MM.1S (cell line): ENCODE measurements at regions not wholly inside any gene's neighbourhood (a gene's known extent, or its start where the extent isn't known, plus 50 kb on each side); places are given as distances from the start of the nearest gene placed in this dataset.

ENCODE experiments used
- CTCF ChIP-seq: fragments of 300-600 bp; sonication (generic); IDR thresholded peaks from 2 replicates; pipeline ENCODE4 v1.5.1; 2016; ENCODE audit warnings: antibody characterized with exemption, low read length, mixed read lengths
- EZH2 ChIP-seq: fragments of 300-600 bp; sonication (generic); optimal IDR thresholded peaks from 2 replicates; pipeline ENCODE3; 2017; ENCODE audit warnings: low read depth, mild to moderate bottlenecking, antibody characterized with exemption, low read length, mixed read lengths
- EZH2phosphoT487 ChIP-seq: fragments of 300-600 bp; sonication (generic); IDR thresholded peaks from 2 replicates; pipeline ENCODE4 v1.6.1; 2018; ENCODE audit warnings: antibody characterized with exemption, low read length

GRCh38 chr14:83814896-83815295, 1715.0 kb upstream of the FLRT2 start:
- TF ChIP-seq CTCF (no peak), EZH2 (no peak), EZH2phosphoT487 (no peak)
